GM18499 (cell line): ENCODE measurements at regions not wholly inside any gene's neighbourhood (a gene's known extent, or its start where the extent isn't known, plus 50 kb on each side); places are given as distances from the start of the nearest gene placed in this dataset.

Source experiments
- ATAC-seq: cut with Tn5 transposase; IDR thresholded peaks from one replicate; pipeline ENCODE4 v1.9.1; 2021; ENCODE audit warnings: moderate number of reproducible peaks; ENCODE audit not compliant: insufficient read depth, unreplicated experiment

- peak; percentile 72 for ATAC-seq
Observed at GRCh38 chr9:80156756-80157472, 585.1 kb downstream of the TLE4 start.

- no peak for ATAC-seq
Observed at GRCh38 chr9:80156262-80156661, 584.5 kb downstream of the TLE4 start.

GRCh38 chr9:80147866-80148265, 576.1 kb downstream of the TLE4 start:
- no peak for ATAC-seq

GRCh38 chr9:80146466-80146865, 574.7 kb downstream of the TLE4 start:
- no peak for ATAC-seq

GRCh38 chr9:80144856-80145255, 573.1 kb downstream of the TLE4 start:
- no peak for ATAC-seq

- ATAC-seq = no peak
Observed at GRCh38 chr9:80144406-80144805, 572.6 kb downstream of the TLE4 start.

GRCh38 chr9:80143899-80144298, 572.1 kb downstream of the TLE4 start:
- no peak for ATAC-seq

GRCh38 chr9:80134487-80134886, 562.7 kb downstream of the TLE4 start:
- peak; percentile 97 for ATAC-seq

- no peak for ATAC-seq
Observed at GRCh38 chr9:80131627-80132026, 559.9 kb downstream of the TLE4 start.

GRCh38 chr9:80127920-80128319, 556.2 kb downstream of the TLE4 start:
- ATAC-seq = no peak

GRCh38 chr9:80125731-80126264, 554.0 kb downstream of the TLE4 start:
- ATAC-seq = no peak

- ATAC-seq = no peak
Observed at GRCh38 chr9:80117031-80117430, 545.3 kb downstream of the TLE4 start.

- no peak for ATAC-seq
Observed at GRCh38 chr9:80114241-80114640, 542.5 kb downstream of the TLE4 start.

- no peak for ATAC-seq
Observed at GRCh38 chr9:80107931-80108660, 536.3 kb downstream of the TLE4 start.

GRCh38 chr9:80097476-80097875, 525.7 kb downstream of the TLE4 start:
- ATAC-seq = no peak

- ATAC-seq = peak; percentile 68
Observed at GRCh38 chr9:80094176-80094771, 522.5 kb downstream of the TLE4 start.

- ATAC-seq = no peak
Observed at GRCh38 chr9:80093695-80094094, 521.9 kb downstream of the TLE4 start.

GRCh38 chr9:80091526-80091925, 519.8 kb downstream of the TLE4 start:
- no peak for ATAC-seq

GRCh38 chr9:80090317-80090716, 518.6 kb downstream of the TLE4 start:
- no peak for ATAC-seq

GRCh38 chr9:80086822-80087345, 515.1 kb downstream of the TLE4 start:
- no peak for ATAC-seq

- ATAC-seq = no peak
Observed at GRCh38 chr9:80086386-80086785, 514.6 kb downstream of the TLE4 start.
